ENCODE measurements at regions not wholly inside any gene's neighbourhood (a gene's known extent, or its start where the extent isn't known, plus 50 kb on each side); places are given as distances from the start of the nearest gene placed in this dataset.
"Not testable (repeated sequence)": the region's sequence is repeated elsewhere in the genome, so short reads cannot be mapped to it uniquely, and the experiment has no call there.

DNA sequence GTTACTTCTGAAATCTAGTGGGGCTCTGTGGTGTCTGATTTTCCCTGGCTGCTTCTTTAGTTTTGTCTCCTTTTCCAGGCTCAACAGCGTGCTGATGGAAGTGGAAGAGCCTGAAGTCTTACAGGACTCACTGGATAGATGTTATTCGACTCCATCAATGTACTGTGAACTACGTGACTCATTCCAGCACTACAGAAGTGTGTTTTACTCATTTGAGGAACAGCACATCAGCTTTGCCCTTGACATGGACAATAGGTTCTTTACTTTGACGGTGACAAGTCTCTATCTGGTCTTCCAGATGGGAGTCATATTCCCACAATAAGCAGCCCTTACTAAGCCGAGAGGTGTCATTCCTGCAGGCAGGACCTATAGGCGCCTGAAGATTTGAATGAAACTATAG, 51.1 kb downstream of the NBPF8 start:
- not testable (repeated sequence) for DNase-seq (ENCODE audit: low spot score); ATAC-seq (ENCODE audit: low FRiP score)

DNA sequence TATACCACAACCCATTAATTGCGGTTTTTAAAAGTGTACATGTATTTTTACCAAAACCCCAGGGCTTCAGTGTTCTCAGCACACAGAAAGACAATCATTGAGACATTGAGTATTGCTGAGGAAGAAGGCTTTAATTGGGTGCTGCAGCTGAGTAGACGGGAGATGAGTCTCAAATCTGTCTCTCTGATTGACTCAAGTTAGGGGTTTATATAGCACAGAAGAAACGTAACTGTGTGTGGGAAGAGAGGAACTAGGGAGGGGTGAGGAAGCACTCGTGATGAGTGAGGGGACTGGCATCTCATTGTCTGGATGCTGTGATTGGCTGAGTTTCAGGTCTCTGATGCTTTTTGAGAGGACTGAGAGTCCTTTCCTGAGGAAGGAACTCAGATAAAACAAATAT, 62.8 kb downstream of the NBPF8 start:
- not testable (repeated sequence) for ATAC-seq (ENCODE audit: low FRiP score); DNase-seq (ENCODE audit: low spot score)

GRCh38 chr1:120478400-120478799, 63.6 kb downstream of the NBPF8 start:
- not testable (repeated sequence) for DNase-seq (ENCODE audit: low spot score); ATAC-seq (ENCODE audit: low FRiP score)

DNA sequence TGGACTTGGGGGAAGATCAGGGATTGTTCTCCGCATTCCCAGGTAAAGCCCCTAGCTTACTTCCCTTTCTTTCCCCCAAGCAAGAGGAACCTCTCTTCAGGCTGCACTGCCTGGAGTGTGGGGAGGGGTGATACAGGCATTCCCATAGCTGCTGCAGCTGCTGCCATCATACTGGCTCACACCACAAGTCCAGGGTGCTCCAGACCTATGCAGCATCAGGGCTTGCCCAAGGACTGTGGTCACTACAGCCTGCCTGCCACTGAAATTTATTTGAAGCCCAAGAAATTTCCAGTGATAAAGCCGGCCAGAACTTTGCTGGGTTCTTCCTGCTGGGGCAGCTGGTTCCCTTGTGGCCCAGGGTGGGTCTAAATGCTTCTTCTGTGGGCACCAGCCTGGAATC, 72.7 kb downstream of the NBPF8 start:
- DNase-seq (ENCODE audit: low spot score); ATAC-seq (ENCODE audit: low FRiP score): not testable (repeated sequence)

DNA sequence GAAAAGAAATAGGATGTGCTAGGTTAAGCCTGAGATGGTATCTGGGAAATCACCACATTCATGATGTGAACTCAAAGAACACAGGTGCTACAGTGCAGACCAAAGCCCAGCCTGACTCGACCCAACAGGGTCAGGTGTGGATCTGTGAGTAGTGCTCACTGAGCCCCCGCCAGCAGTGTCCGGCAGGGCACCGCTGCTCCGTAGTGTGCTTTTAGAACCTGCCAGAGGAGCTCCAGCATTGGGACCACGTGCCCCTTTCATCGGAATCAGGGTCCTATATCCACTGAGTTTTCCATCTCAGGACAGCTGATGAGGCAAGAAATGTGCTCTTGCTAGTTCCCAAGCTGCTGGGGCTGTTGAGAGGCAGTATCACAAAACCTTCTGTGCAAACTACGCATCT, 74.4 kb downstream of the NBPF8 start:
- not testable (repeated sequence) for ATAC-seq (ENCODE audit: low FRiP score); DNase-seq (ENCODE audit: low spot score)

GRCh38 chr1:120497145-120497544, 82.3 kb downstream of the NBPF8 start:
- DNase-seq (ENCODE audit: low spot score); ATAC-seq (ENCODE audit: low FRiP score): not testable (repeated sequence)

DNA sequence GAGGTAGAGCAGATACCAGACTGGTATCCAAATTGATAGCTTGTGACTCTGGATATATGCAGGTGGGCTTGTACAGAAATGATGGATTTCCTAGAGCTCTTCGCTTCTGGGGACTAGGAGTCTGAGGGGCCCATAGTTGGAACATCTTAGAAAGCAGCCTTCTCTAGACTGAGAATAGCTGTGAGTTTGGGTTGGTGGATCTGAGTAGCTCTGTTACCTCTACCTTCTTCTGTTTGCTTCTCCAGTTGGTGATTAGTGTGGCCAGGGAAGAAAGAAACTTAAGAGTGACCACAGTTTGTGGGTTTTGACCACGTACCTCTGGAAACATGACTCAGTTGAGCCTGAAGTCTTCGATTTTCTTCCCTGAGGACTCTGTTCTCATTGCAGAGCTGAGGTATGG, 88.4 kb downstream of the NBPF8 start:
- ATAC-seq (ENCODE audit: low FRiP score); DNase-seq (ENCODE audit: low spot score): not testable (repeated sequence)

GRCh38 chr1:120506352-120506751, 91.5 kb downstream of the NBPF8 start:
- not testable (repeated sequence) for DNase-seq (ENCODE audit: low spot score); ATAC-seq (ENCODE audit: low FRiP score)

DNA sequence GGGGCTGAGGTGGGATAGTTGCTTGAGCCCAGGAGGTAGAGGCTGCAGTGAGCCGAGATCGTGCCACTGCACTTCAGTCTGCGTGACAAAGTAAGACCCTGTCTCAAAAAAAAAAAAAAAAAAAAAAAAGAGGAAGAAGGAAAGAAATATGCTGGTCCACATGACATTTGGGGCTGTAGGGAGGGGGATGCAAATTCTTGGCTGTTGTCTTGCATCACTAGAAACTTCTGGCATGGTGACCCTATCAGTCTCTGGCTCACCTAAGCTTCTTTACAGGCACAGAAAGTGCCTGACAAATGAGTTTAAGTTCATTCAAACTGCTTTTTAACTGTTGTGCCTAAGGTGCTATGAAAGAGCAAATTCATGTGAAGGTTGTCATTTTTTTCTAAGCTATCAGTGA, 93.5 kb downstream of the NBPF8 start:
- DNase-seq (ENCODE audit: low spot score); ATAC-seq (ENCODE audit: low FRiP score): not testable (repeated sequence)

DNA sequence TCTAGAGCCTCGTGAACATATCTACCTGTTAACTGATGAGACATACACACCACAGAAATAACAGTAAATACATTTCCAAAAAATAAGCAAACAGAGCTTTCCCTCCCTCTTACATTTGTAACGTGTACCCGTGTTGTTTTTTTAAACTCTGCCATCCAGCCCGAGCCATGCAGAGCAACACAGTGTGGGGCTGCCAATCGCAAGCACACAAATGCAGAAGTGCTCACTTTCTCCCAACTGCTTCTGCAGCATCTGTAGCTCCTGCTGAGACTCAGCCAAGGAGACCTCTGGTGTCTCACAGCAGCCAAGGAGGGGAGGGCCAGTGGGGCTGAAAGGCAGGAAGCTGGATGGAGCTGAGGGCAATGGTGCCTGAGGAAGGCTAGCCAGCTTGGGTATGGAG, 94.4 kb downstream of the NBPF8 start:
- DNase-seq (ENCODE audit: low spot score); ATAC-seq (ENCODE audit: low FRiP score): not testable (repeated sequence)

DNA sequence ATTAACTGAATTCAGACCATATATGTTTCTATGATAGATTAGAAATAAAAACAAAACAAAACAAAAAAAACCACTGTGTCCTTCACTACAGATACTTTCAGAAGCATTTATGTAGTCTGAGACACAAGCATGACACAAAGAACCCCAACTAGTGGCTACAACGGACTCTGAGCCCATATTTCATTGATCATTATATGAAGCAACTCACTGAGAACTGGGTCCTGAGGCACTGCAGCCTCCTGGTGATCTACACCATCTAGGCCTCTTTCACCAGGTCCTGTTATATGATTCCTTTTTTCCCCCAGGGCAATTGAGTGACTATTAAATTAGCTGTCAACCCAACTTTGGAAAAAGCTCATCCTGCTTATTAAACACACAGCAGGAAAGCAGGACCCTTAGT, 98.3 kb downstream of the NBPF8 start:
- not testable (repeated sequence) for ATAC-seq (ENCODE audit: low FRiP score); DNase-seq (ENCODE audit: low spot score)

DNA sequence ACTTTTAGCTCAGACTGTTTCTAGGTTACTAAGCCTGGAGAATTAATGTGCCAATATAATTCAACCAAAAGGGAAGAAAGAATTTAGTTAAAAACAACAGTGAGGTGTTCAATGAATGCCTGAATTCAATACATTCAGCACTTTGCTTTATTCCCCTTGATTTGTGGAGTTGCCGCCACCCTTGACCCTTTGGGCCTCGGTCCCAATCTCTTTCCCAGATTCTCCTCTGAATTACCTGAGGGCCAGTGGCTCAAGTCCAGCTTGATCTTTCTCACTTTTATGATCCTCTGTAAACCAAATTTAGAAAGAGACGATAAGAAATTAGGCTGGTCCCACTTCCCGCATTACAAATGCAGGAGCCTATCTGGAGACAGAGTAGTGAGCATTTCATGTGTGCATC, 98.7 kb downstream of the NBPF8 start:
- ATAC-seq (ENCODE audit: low FRiP score); DNase-seq (ENCODE audit: low spot score): not testable (repeated sequence)

DNA sequence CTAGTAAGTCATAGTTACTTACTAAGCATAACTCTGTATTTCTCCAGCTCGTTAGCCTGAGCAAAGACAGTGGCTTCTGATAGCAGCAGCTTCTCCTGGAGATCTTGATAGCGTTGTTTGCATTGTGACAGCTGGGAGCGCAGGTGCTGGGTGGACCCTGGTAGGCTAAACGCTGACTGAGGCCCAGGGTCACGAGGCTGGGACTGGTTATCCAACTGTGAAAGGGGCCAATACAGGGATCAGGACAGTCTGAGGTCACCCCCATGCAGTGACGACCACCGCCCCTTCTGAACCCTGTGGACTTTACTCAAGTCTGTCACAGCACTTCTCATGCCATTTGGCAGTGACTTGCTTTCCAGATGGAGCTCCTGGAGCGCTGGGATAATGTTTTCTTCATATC, 104.4 kb downstream of the NBPF8 start:
- not testable (repeated sequence) for ATAC-seq (ENCODE audit: low FRiP score)

DNA sequence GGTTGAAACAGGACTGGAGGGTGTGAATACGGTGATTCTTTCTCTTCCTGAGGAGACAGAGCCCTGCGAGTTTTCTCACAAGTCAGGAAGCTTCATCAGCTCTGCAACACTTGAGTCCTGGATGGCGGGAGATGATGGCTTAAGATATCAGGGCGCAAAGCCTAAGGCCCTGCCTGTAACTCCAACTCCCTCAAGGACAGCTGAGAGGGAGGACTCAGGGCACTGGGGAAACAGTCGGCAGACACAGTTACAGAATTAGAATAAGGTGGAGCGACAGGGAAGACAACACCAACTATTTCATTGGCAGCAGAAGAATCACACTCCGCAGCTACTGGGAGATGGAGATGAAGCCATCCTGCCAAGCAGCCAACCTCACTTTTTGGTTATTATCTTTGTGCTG, 109.6 kb downstream of the NBPF8 start:
- not testable (repeated sequence) for ATAC-seq (ENCODE audit: low FRiP score); DNase-seq (ENCODE audit: low spot score)

More for the DNA sequence above, 104.4 kb downstream of the NBPF8 start:
- DNase-seq (ENCODE audit: low spot score), result not testable (repeated sequence)

GRCh38 chr1:120525386-120525785, 110.6 kb downstream of the NBPF8 start:
- not testable (repeated sequence) for DNase-seq (ENCODE audit: low spot score); ATAC-seq (ENCODE audit: low FRiP score)

DNA sequence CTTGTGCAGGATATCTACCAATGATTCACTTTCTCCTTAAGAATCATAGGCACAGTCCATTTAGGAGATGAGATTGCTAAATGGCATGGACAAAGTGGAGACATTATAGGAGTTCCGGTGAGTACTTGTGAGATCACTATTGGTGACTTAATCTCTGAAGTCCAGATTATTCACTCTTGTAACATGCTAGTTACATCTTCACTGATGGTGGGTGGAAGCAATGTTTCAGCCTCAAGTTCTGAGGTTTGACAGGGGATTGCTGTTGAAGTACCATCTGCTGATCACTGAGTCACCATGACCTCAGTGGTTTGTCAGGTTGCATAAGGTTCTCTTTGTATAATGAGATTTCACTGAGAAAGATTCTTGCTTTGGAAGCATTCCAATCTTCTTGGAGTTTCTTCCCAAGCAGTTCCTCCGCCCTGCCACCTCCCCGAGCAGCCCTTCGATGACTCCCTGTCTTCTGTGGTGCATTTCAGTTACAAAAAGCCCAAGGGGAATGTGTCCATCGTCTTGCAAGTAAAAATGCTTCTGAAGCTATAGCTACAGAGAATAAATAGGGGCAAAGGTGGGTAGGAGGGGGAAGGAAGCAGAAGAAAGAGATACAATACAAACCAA, 114.7 kb downstream of the NBPF8 start:
- not testable (repeated sequence) for DNase-seq (ENCODE audit: low spot score)
- peak; percentile 84 for ATAC-seq (ENCODE audit: low FRiP score)

DNA sequence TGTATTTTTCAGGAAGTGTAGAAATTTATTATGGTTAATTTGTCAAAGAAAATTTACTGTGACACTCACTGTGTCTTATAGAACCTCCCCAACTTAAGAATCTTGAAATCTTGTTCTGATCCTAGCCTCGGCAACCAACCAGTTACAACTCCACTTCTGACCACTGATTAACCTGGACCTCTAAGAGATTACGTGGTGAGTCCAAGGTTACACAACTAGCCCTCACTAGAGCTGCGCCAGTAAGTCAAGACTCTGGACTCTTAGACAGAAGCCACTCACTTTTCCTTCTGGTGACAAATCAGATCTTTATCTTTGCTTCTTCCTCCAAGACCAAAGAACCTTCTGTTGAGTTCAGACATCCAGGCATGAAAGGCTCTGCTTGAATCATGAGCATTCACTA, 116.6 kb downstream of the NBPF8 start:
- not testable (repeated sequence) for ATAC-seq (ENCODE audit: low FRiP score); DNase-seq (ENCODE audit: low spot score)

- not testable (repeated sequence) for DNase-seq (ENCODE audit: low spot score); ATAC-seq (ENCODE audit: low FRiP score)
These were observed 119.7 kb downstream of the NBPF8 start for GRCh38 chr1:120534361-120535047.

GRCh38 chr1:120535052-120535451, 120.2 kb downstream of the NBPF8 start:
- not testable (repeated sequence) for DNase-seq (ENCODE audit: low spot score); ATAC-seq (ENCODE audit: low FRiP score)

GRCh38 chr1:120541394-120541793, 126.6 kb downstream of the NBPF8 start:
- ATAC-seq (ENCODE audit: low FRiP score); DNase-seq (ENCODE audit: low spot score): not testable (repeated sequence)

GRCh38 chr1:120542365-120542764, 127.5 kb downstream of the NBPF8 start:
- not testable (repeated sequence) for ATAC-seq (ENCODE audit: low FRiP score); DNase-seq (ENCODE audit: low spot score)
